Activated T-cell treated with anti-CD3 and anti-CD28 coated beads for 1 hour (primary cell): ENCODE measurements at regions not wholly inside any gene's neighbourhood (a gene's known extent, or its start where the extent isn't known, plus 50 kb on each side); places are given as distances from the start of the nearest gene placed in this dataset.
"Not testable (repeated sequence)": the region's sequence is repeated elsewhere in the genome, so short reads cannot be mapped to it uniquely, and the experiment has no call there.

Experiments
- DNase-seq: peaks from one replicate; pipeline ENCODE4 v3.0.0-alpha.2; 2020; ENCODE audit warnings: low read depth

DNA sequence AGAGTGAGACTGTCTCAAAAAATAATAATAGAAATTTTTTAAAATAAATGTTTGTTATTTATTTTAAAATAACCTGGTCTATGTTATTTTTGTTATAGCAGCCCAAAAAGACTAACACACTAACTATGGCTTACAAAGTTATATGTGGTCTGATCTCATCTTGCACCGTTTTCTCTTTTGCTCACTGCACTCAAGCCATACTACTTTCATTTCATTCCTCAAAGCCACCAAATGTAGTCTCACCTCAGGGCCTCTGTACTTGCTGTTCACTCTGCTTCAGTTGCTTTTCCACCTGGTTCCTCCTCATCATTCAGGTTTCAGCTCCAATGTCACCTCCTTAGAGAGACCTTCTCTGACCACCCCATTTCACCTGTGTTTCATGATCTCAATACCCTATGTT lies 55.2 kb upstream of the MDM1 start:
- no peak for DNase-seq

DNA sequence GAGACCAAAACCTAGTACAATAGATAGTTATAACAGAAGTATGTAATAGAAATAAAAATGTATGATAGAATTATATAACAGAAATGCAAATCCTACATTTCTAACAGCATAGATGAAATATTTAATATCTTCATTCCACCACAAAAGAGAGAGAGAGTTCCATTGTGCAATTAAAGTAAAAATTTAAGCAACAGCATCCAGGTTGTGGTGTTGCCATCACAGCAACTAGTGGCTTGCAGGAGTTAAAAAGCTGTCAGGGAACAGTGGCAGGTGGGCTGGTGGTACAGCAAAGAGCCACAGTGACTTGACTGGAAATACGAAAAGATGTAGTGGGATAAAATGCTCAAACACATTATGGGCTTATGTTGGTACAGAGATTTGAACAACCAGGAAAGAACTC lies 57.1 kb upstream of the MDM1 start:
- DNase-seq, result no peak

DNA sequence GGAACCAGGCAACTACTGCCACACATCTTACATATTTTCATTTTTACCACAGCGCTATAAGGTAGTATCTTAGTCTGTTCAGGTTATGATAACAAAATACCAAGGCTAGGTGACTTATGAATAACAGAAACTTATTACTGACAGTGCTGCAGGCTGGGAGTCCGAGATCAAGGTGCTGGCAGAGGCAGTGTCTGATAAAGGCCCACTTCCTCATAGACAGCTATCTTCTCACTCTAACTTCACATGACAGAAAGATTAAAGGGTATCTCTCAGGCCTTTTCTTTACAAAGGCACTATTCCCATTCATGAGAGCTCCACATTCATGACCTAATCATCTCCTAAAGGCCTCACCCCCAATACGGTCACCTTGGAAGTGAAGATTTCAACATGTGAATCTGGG lies 59.8 kb upstream of the MDM1 start:
- no peak for DNase-seq

- no peak for DNase-seq
Observed at GRCh38 chr12:68392376-68392775, 60.2 kb upstream of the MDM1 start.

DNA sequence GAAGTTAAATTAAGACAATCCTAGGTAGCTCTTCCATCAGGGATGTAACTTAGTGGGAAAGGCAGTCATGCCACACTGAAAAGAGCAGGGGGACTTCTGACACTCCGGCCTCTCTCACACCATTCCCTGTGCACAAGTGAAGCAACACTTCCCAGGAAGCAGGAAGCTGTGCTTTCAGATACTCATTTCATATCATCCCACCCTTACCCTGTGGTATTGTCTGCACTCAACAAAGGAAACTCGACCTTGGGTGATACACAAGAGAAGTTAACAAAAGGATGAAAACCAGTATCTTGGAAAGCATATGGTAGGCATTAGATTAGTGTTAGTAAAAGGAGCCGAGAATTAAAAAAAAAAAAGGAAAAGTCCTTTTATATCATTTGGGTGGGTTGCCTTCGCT lies 61.3 kb upstream of the MDM1 start:
- DNase-seq, result no peak

DNA sequence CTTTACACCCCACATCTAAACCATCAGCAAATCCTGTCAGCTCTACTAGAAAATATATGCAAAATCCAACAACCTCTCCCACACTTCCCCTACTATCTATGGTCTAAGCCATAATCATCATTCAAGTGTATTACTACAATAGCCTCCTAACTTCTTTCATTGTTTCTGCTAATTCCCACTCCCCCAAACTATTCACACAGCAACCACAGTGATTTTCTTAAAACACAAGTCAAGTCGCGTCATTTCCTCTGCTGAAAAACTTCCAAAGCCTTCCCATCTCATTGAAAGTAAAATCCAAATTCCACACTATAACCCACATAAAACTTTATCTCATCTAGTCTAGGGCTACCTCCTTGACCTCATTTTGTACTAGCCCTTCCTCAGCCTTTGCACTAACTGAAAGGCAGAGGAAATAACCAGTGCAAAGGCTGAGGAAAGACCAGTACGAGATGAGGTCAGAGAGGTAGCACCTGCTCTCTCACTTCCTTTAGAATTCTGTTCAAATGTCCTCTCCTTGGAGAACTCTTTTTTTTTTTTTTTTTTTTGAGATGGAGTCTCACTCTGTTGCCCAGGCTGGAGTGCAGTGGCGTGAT lies 65.5 kb upstream of the MDM1 start:
- no peak for DNase-seq

DNA sequence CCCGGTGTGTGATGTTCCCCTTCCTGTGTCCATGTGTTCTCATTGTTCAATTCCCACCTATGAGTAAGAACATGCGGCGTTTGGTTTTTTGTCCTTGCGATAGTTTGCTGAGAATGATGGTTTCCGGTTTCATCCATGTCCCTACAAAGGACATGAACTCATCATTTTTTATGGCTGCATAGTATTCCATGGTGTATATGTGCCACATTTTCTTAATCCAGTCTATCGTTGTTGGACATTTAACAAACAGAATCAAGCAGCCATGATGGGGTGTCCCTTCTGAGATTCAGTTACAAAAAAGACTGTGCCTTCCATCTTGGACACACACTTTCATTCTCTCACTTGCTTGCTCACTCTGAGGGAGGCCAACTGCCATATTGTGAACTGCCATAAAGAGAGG lies 66.5 kb upstream of the MDM1 start:
- not testable (repeated sequence) for DNase-seq

- no peak for DNase-seq
Observed at GRCh38 chr12:68400226-68400829, 68.2 kb upstream of the MDM1 start.

DNA sequence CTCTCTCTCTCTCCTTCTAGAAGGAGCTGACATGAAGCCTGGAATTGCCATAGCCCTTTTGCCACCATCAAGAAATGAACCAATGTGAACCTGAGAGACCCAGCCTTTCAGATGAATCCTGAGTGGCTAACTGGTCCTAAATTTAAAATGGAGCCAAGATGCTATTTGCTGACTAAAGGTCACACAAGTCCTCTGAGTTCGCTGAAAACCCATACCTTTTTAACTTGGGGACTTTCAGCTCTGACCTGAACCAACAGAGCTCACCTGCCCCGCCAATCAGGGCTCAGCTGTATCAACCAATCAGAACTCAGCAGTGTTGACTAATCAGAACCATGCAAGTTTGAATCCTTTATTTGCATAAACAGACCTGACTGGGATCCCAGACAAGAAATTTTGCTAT lies 70.3 kb upstream of the MDM1 start:
- no peak for DNase-seq

GRCh38 chr12:68403296-68403695 lies 71.1 kb upstream of the MDM1 start:
- no peak for DNase-seq

- no peak for DNase-seq
Observed at GRCh38 chr12:68403711-68404110, 71.5 kb upstream of the MDM1 start.

DNA sequence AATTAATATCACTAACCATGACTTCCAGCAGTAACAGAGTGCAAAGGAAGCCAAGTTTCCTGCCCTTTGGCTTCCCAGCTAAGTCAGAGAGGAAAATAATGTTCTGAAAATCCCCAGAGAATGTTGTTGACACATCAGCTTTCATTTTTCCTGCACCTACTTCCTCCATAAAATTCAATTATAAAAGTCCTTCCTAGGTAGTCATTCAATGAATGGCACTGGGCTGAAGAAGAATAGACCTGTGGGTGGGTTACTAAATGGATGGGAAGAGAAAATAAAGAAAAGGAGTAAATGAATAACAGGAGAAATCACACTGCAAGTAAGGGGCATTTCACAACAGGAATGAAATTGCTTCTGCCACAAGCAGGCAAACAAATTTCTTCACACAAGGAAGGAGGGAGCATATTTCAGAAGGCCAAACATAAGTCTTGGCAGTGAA lies 73.2 kb upstream of the MDM1 start:
- no peak for DNase-seq

DNA sequence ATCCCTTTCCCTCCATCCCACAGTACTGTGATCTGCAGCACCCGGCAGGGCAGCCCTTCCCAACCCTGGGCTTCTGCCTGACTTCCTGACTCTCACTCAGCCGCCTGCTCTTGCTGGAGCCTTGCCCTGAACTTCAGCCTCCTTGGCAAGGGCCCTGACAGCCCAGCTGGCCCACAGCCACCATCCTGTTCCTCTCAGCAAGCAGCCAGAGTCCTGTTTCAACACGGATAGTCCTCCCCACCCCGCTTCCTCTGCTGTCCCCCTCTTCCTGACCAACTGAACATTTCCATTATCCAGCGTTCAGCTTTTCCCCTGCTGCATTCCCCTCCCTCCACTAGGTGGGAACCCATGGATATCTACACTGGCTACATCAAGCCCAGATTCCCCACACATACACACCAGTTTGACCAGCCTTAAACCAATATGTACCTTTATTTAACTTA lies 74.0 kb upstream of the MDM1 start:
- no peak for DNase-seq

- DNase-seq, result no peak
Observed at GRCh38 chr12:68406911-68407310, 74.7 kb upstream of the MDM1 start.

- DNase-seq, result no peak
Observed at GRCh38 chr12:68410018-68410660, 78.0 kb upstream of the MDM1 start.

DNA sequence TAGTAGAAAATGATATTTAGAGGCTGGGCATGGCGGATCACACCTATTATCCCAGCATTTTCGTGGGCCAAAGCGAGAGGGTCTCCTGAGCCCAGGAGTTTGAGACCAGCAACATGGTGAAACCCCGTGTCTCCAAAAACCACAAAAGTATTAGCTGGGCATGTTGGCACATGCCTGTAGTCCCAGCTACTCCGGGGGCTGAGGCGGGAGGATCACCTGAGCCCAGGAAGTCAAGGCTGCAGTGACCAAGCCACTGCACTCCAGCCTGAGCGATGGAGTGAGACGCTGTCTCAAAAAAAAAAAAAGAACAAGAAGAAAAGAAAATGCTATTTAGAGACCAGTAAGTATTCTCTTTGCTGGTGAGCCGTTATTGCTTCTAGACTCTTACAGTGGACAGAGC lies 79.2 kb upstream of the MDM1 start:
- no peak for DNase-seq

- DNase-seq, result no peak
Observed at GRCh38 chr12:68414988-68415387, 82.8 kb upstream of the MDM1 start.

GRCh38 chr12:68416350-68416749 lies 84.2 kb upstream of the MDM1 start:
- DNase-seq, result no peak

DNA sequence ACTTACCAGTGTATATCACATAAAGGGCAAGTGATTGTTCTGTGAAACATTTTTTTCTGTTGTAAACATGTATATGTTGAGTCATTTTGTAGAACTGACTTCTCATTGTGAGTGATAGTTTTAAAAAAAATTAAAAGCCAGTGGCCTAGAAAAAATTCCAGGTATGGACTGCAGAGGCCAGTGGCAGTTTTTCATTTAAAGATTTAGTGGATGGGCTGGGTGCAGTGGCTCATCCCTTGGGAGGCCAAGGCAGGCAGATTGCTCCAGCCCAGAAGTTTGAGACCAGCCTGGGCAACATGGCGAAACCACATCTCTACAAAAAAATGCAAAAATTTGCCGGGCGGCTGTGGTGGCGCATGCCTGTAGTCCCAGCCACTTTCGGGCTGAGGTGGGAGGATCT lies 84.7 kb upstream of the MDM1 start:
- DNase-seq, result no peak

GRCh38 chr12:68418137-68418460 lies 85.9 kb upstream of the MDM1 start:
- no peak for DNase-seq

GRCh38 chr12:68420225-68421010 lies 88.3 kb upstream of the MDM1 start:
- no peak for DNase-seq

- DNase-seq, result no peak
Observed at GRCh38 chr12:68422159-68422558, 90.0 kb upstream of the MDM1 start.

- no peak for DNase-seq
Observed at GRCh38 chr12:68422956-68423574, 90.9 kb upstream of the MDM1 start.
